HEK293 (cell line): ENCODE measurements at regions not wholly inside any gene's neighbourhood (a gene's known extent, or its start where the extent isn't known, plus 50 kb on each side); places are given as distances from the start of the nearest gene placed in this dataset.

Experiments
- CTCF ChIA-PET: fragments of 350-600 bp; formaldehyde crosslinking; extraction: SDS; loops from one replicate; lab custom pipeline; 2021; ENCODE audit warnings: antibody characterized with exemption; lab: Yijun Ruan, JAX
- POLR2A ChIA-PET: fragments of 300-600 bp; formaldehyde crosslinking; extraction: SDS; loops from one replicate; lab custom pipeline; 2020; ENCODE audit warnings: antibody characterized with exemption, inconsistent platforms; lab: Yijun Ruan, JAX
- H3K27ac ChIP-seq: fragments of 200-500 bp; sonication (Bioruptor generic); 2 replicates; pipeline ENCODE4 v1.5.1; 2014; ENCODE audit warnings: low read depth, low read length, control low read depth, inconsistent platforms; ENCODE audit errors: extremely low read depth
- H3K36me3 ChIP-seq, 2 experiments: fragments of 200-500 bp in 1 of 2; sonication (Bioruptor generic) in 1 of 2; 1 replicate in 1 of 2; 2 replicates in 1 of 2; pipeline ENCODE4 v1.5.1; 2014 to 2017; ENCODE audit warnings: inconsistent platforms in 2 of 2, low read length in 2 of 2; ENCODE audit not compliant: control insufficient read depth in 2 of 2, insufficient read depth in 1 of 2
- H3K4me1 ChIP-seq: fragments of 200-500 bp; sonication (Bioruptor generic); 2 replicates; pipeline ENCODE4 v1.5.1; 2014; ENCODE audit warnings: mild to moderate bottlenecking, low read length, inconsistent platforms; ENCODE audit not compliant: control insufficient read depth, insufficient read depth
- H3K4me3 ChIP-seq: 2 replicates; pipeline ENCODE4 v1.5.1; 2011; ENCODE audit warnings: low read depth, mild to moderate bottlenecking, control low read depth, low read length, moderate library complexity
- H3K9me3 ChIP-seq: fragments of 200-500 bp; sonication (Bioruptor generic); 2 replicates; pipeline ENCODE4 v1.5.1; 2014; ENCODE audit warnings: low read depth, low read length, inconsistent platforms; ENCODE audit not compliant: control insufficient read depth, insufficient read depth
- KLF7 ChIP-seq: fragments of 450-650 bp; formaldehyde crosslinking; IDR thresholded peaks from 2 replicates; pipeline ENCODE4 v1.5.1; 2016; ENCODE audit warnings: missing biosample characterization, missing genetic modification characterization, borderline replicate concordance
- SP7 ChIP-seq: fragments of 450-650 bp; formaldehyde crosslinking; IDR thresholded peaks from 2 replicates; pipeline ENCODE4 v1.5.1; 2016; ENCODE audit warnings: missing biosample characterization, missing genetic modification characterization
- ZBTB8A ChIP-seq: fragments of 450-650 bp; formaldehyde crosslinking; IDR thresholded peaks from 2 replicates; pipeline ENCODE4 v1.5.1; 2016; ENCODE audit warnings: missing biosample characterization, missing genetic modification characterization
- ZNF121 ChIP-seq: fragments of 450-650 bp; formaldehyde crosslinking; IDR thresholded peaks from 2 replicates; pipeline ENCODE4 v1.5.1; 2016; ENCODE audit warnings: missing biosample characterization, missing genetic modification characterization
- ZNF221 ChIP-seq: fragments of 450-650 bp; formaldehyde crosslinking; IDR thresholded peaks from 2 replicates; pipeline ENCODE4 v1.5.1; 2017; ENCODE audit warnings: missing biosample characterization, missing genetic modification characterization, borderline replicate concordance
- ZNF239 ChIP-seq: fragments of 450-650 bp; formaldehyde crosslinking; IDR thresholded peaks from 2 replicates; pipeline ENCODE4 v1.5.1; 2016; ENCODE audit warnings: missing biosample characterization, missing genetic modification characterization
- ZNF248 ChIP-seq: fragments of 450-650 bp; formaldehyde crosslinking; IDR thresholded peaks from 2 replicates; pipeline ENCODE4 v1.5.1; 2017; ENCODE audit warnings: missing biosample characterization, missing genetic modification characterization
- ZNF292 ChIP-seq: fragments of 450-650 bp; formaldehyde crosslinking; IDR thresholded peaks from 2 replicates; pipeline ENCODE4 v1.5.1; 2016; ENCODE audit warnings: low read depth, missing biosample characterization, missing genetic modification characterization, borderline replicate concordance
- ZNF426 ChIP-seq: fragments of 450-650 bp; formaldehyde crosslinking; IDR thresholded peaks from 2 replicates; pipeline ENCODE4 v1.5.1; 2017; ENCODE audit warnings: missing biosample characterization, missing genetic modification characterization, mild to moderate bottlenecking, inconsistent platforms, moderate library complexity
- ZNF548 ChIP-seq: fragments of 450-650 bp; formaldehyde crosslinking; IDR thresholded peaks from 2 replicates; pipeline ENCODE4 v1.5.1; 2016; ENCODE audit warnings: missing biosample characterization, missing genetic modification characterization
- ZNF654 ChIP-seq: fragments of 450-650 bp; formaldehyde crosslinking; IDR thresholded peaks from 2 replicates; pipeline ENCODE4 v1.5.1; 2016; ENCODE audit warnings: low read depth, missing biosample characterization, missing genetic modification characterization
- ZNF670 ChIP-seq: fragments of 450-650 bp; formaldehyde crosslinking; IDR thresholded peaks from 2 replicates; pipeline ENCODE4 v1.5.1; 2016; ENCODE audit warnings: missing biosample characterization, missing genetic modification characterization, low read depth
- TF ChIP-seq, protein P1 (sequence below): fragments of 450-650 bp; formaldehyde crosslinking; IDR thresholded peaks from 2 replicates; pipeline ENCODE4 v1.5.1; 2016; ENCODE audit warnings: missing biosample characterization, missing genetic modification characterization
- TF ChIP-seq, protein P2 (sequence below): fragments of 450-650 bp; formaldehyde crosslinking; IDR thresholded peaks from 2 replicates; pipeline ENCODE4 v1.5.1; 2016; ENCODE audit warnings: missing biosample characterization, missing genetic modification characterization
- TF ChIP-seq, protein P3 (sequence below): fragments of 450-650 bp; formaldehyde crosslinking; conservative IDR thresholded peaks from 2 replicates; pipeline ENCODE4 v1.5.1; 2016; ENCODE audit warnings: low read depth, missing biosample characterization, missing genetic modification characterization
- TF ChIP-seq, protein P4 (sequence below): fragments of 450-650 bp; formaldehyde crosslinking; IDR thresholded peaks from 2 replicates; pipeline ENCODE4 v1.5.1; 2016; ENCODE audit warnings: missing biosample characterization, missing genetic modification characterization

DNA sequence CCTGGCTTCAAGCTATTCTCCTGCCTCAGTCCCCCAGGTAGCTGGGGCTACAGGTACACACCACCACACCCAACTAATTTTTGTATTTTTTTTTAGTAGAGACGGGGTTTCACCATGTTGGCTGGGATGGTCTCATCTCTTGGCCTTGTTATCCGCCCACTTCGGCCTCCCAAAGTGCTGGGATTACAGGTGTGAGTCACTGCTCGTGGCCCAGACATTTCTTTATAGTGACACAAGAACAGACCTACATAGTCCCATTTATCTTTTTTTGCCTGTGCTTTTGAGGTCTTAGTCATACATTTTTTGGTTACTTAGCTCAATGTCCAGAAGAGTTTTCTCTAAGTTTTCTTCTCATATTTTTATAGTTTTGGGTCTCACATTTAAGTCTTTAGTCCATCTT, 247.4 kb downstream of the SYT10 start:
- H3K4me1 ChIP-seq, result no peaks in the 10 kb centered on the region
- H3K36me3 ChIP-seq, result no peaks in the 10 kb centered on the region
- no peak overlapping the region for H3K4me3 ChIP-seq
- POLR2A ChIA-PET, result no interaction called here
- CTCF ChIA-PET, result no interaction called here
- no peak overlapping the region for H3K27ac ChIP-seq
- TF ChIP-seq, protein P1, sequence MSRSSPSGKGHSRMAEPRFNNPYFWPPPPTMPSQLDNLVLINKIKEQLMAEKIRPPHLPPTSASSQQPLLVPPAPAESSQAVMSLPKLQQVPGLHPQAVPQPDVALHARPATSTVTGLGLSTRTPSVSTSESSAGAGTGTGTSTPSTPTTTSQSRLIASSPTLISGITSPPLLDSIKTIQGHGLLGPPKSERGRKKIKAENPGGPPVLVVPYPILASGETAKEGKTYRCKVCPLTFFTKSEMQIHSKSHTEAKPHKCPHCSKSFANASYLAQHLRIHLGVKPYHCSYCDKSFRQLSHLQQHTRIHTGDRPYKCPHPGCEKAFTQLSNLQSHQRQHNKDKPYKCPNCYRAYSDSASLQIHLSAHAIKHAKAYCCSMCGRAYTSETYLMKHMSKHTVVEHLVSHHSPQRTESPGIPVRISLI (tag by site-specific recombination), result no peak
- TF ChIP-seq ZNF426 (tag by site-specific recombination) (no peak), ZNF121 (tag by site-specific recombination) (no peak), ZNF248 (no peak), KLF7 (tag by site-specific recombination) (no peak)
- TF ChIP-seq, all 188 proteins: peak for 0
- H3K9me3 ChIP-seq, result no peaks in the 10 kb centered on the region

DNA sequence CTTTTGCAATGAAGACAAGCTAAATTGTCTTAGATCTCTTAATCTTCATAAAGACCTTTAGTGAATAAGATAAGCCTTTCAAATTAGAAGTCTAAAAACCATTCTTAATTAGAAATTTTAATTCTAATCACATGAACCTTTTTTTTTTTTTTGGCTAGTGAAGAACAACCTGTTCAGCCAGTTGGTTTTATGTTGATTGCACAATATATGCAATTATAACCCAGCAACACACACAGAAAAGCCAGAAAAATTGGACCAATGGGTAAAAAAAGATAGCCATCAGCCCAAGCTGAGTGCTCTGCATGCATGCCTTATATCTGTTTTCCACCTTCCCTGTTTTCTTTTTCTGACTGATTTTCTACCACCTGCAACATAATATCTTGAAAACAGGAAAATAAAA, 252.2 kb downstream of the SYT10 start:
- ChIA-PET CTCF (no interaction called here), POLR2A (no interaction called here)
- H3K36me3 ChIP-seq, result no peaks in the 10 kb centered on the region
- no peaks in the 10 kb centered on the region for H3K9me3 ChIP-seq
- no peak overlapping the region for H3K4me3 ChIP-seq
- no peak overlapping the region for H3K27ac ChIP-seq
- no peaks in the 10 kb centered on the region for H3K4me1 ChIP-seq
- TF ChIP-seq ZBTB8A (tag by site-specific recombination) (no peak), ZNF221 (no peak), ZNF239 (no peak), ZNF426 (tag by site-specific recombination) (no peak), SP7 (tag by site-specific recombination) (no peak), ZNF654 (no peak)
- TF ChIP-seq, protein P2, sequence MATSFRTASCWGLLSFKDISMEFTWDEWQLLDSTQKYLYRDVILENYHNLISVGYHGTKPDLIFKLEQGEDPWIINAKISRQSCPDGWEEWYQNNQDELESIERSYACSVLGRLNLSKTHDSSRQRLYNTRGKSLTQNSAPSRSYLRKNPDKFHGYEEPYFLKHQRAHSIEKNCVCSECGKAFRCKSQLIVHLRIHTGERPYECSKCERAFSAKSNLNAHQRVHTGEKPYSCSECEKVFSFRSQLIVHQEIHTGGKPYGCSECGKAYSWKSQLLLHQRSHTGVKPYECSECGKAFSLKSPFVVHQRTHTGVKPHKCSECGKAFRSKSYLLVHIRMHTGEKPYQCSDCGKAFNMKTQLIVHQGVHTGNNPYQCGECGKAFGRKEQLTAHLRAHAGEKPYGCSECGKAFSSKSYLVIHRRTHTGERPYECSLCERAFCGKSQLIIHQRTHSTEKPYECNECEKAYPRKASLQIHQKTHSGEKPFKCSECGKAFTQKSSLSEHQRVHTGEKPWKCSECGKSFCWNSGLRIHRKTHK (tag by site-specific recombination), result no peak

DNA sequence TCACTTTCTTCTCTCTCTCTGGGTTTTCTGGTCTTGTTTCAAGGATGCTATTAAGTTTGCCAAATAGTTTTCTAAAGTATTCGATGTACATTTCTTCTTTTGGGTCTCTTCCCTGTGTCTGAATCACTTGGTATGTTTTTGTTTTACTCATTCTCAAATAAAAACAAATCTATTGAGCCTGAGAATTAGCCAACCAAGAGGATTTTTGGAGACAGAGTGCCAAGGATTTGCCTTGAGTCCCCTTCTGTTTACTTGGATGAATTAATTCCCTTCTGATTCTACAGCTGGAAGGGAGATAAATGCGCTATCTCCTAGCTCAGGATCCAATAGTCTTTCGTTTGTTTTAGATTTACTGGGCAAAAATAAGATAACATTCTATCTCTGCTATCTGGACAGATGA, 255.5 kb downstream of the SYT10 start:
- ChIA-PET POLR2A (no interaction called here), CTCF (no interaction called here)
- no peaks in the 10 kb centered on the region for H3K9me3 ChIP-seq
- H3K4me3 ChIP-seq, result no peak overlapping the region
- no peaks in the 10 kb centered on the region for H3K36me3 ChIP-seq
- TF ChIP-seq ZNF670 (no peak), ZNF292 (tag by site-specific recombination) (no peak), ZNF548 (tag by site-specific recombination) (no peak)
- TF ChIP-seq, protein P3, sequence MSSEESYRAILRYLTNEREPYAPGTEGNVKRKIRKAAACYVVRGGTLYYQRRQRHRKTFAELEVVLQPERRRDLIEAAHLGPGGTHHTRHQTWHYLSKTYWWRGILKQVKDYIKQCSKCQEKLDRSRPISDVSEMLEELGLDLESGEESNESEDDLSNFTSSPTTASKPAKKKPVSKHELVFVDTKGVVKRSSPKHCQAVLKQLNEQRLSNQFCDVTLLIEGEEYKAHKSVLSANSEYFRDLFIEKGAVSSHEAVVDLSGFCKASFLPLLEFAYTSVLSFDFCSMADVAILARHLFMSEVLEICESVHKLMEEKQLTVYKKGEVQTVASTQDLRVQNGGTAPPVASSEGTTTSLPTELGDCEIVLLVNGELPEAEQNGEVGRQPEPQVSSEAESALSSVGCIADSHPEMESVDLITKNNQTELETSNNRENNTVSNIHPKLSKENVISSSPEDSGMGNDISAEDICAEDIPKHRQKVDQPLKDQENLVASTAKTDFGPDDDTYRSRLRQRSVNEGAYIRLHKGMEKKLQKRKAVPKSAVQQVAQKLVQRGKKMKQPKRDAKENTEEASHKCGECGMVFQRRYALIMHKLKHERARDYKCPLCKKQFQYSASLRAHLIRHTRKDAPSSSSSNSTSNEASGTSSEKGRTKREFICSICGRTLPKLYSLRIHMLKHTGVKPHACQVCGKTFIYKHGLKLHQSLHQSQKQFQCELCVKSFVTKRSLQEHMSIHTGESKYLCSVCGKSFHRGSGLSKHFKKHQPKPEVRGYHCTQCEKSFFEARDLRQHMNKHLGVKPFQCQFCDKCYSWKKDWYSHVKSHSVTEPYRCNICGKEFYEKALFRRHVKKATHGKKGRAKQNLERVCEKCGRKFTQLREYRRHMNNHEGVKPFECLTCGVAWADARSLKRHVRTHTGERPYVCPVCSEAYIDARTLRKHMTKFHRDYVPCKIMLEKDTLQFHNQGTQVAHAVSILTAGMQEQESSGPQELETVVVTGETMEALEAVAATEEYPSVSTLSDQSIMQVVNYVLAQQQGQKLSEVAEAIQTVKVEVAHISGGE (tag by site-specific recombination), result no peak
- TF ChIP-seq, protein P4, sequence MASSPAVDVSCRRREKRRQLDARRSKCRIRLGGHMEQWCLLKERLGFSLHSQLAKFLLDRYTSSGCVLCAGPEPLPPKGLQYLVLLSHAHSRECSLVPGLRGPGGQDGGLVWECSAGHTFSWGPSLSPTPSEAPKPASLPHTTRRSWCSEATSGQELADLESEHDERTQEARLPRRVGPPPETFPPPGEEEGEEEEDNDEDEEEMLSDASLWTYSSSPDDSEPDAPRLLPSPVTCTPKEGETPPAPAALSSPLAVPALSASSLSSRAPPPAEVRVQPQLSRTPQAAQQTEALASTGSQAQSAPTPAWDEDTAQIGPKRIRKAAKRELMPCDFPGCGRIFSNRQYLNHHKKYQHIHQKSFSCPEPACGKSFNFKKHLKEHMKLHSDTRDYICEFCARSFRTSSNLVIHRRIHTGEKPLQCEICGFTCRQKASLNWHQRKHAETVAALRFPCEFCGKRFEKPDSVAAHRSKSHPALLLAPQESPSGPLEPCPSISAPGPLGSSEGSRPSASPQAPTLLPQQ (tag by site-specific recombination), result no peak
- TF ChIP-seq, protein P1 (tag by site-specific recombination), result no peak
- H3K4me1 ChIP-seq, result no peaks in the 10 kb centered on the region
- no peak overlapping the region for H3K27ac ChIP-seq
